ENCODE measurements at regions not wholly inside any gene's neighbourhood (a gene's known extent, or its start where the extent isn't known, plus 50 kb on each side); places are given as distances from the start of the nearest gene placed in this dataset.

DNA sequence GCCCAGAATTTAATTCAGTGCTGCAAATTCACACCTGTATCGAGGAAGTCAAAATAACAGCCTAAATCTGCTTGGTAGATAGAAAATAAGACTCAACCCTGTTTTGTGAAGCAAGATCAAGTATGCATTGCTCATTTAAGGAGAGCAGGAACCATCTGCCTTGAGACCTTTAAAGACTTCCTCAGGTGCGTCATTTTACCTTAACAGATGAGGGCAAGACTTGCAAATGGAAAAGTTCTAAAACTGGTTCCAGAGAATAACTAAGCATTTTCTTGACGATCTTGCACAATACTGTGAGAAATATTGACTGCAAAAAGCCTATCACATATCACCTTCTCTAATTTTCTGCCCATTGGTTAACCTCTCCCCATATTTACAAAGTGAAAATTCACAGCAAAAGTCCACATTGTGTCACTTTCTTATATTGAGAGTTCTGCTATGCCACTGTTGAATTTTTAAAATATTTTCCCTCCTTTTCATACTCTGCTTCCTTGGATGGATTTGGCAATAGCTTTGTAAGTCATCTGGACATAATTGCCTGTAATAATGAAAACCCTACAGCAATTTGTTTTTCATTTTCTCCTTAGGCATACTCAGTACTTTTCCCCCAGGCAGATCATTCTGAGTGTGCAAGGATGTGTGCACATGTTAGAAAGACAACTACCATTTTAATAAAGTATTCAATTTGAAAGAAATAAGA lies 234.2 kb downstream of the AASDHPPT start:
- TF ChIP-seq, protein P1, sequence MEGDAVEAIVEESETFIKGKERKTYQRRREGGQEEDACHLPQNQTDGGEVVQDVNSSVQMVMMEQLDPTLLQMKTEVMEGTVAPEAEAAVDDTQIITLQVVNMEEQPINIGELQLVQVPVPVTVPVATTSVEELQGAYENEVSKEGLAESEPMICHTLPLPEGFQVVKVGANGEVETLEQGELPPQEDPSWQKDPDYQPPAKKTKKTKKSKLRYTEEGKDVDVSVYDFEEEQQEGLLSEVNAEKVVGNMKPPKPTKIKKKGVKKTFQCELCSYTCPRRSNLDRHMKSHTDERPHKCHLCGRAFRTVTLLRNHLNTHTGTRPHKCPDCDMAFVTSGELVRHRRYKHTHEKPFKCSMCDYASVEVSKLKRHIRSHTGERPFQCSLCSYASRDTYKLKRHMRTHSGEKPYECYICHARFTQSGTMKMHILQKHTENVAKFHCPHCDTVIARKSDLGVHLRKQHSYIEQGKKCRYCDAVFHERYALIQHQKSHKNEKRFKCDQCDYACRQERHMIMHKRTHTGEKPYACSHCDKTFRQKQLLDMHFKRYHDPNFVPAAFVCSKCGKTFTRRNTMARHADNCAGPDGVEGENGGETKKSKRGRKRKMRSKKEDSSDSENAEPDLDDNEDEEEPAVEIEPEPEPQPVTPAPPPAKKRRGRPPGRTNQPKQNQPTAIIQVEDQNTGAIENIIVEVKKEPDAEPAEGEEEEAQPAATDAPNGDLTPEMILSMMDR (IDR thresholded peaks at IDR 0.05): no peak
- TF ChIP-seq POLR2AphosphoS5 (IDR thresholded peaks at IDR 0.05; ENCODE audit: insufficient read depth in 1 of 2, low read depth in 1 of 2): no peak
- TF ChIP-seq POLR2A (IDR thresholded peaks at IDR 0.05): no peak

All from vagina (tissue), 2 donors.